Dendritic cell treated with granulocyte-macrophage colony-stimulating factor and Interleukin-4, amounts not matched to agents 40 ng/mL and 50 ng/mL, for 4 days (primary cell): ENCODE measurements at regions not wholly inside any gene's neighbourhood (a gene's known extent, or its start where the extent isn't known, plus 50 kb on each side); places are given as distances from the start of the nearest gene placed in this dataset.
"Not testable (repeated sequence)": the region's sequence is repeated elsewhere in the genome, so short reads cannot be mapped to it uniquely, and the experiment has no call there.

Source experiments
- H3K27ac Mint-ChIP-seq: one replicate; pipeline ENCODE4 v1.8.0; 2022; ENCODE audit warnings: mild to moderate bottlenecking, mixed read lengths
- H3K27me3 Mint-ChIP-seq: one replicate; pipeline ENCODE4 v1.8.0; 2022; ENCODE audit warnings: mild to moderate bottlenecking, mixed read lengths
- H3K36me3 Mint-ChIP-seq: one replicate; pipeline ENCODE4 v1.8.0; 2022; ENCODE audit warnings: low read depth, mixed read lengths
- H3K4me1 Mint-ChIP-seq: one replicate; pipeline ENCODE4 v1.8.0; 2022; ENCODE audit warnings: low read depth, mixed read lengths
- H3K4me3 Mint-ChIP-seq: one replicate; pipeline ENCODE4 v1.8.0; 2022; ENCODE audit warnings: mild to moderate bottlenecking, moderate library complexity, mixed read lengths
- H3K9me3 Mint-ChIP-seq: one replicate; pipeline ENCODE4 v1.8.0; 2022; ENCODE audit warnings: mixed read lengths
- intact Hi-C: fragments of 100-400 bp; cut with micrococcal nuclease; formaldehyde crosslinking; loops from one replicate; pipeline ENCODE4 v1.15.0; 2022

DNA sequence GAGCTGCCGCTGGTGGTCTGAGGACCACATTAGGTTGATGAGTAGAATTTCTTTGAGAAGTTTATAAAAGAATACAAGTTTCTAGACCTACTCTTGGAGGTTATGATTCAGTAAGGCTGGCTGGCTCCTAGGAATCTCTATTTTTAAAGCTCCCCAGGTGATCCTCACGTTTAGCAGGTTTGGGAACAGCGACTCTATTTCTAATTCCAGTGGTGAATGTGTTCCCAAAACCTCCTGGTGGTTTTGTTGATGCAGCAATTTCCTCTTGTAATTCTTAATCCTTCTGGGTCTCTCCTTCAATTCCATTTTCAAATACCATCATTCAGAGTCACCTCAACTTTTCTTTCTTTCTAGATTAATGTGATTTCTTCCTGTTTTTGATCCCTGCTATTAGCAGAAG is 215.9 kb upstream of the RFX3 start:
- intact Hi-C loops: no loop called here
- no peaks in the 10 kb centered on the region for H3K36me3 Mint-ChIP-seq
- peaks cover 16% of the 10 kb centered on the region for H3K4me1 Mint-ChIP-seq
- H3K27me3 Mint-ChIP-seq: no peaks in the 10 kb centered on the region
- H3K27ac Mint-ChIP-seq: no peak overlapping the region
- no peaks in the 10 kb centered on the region for H3K9me3 Mint-ChIP-seq
- H3K4me3 Mint-ChIP-seq: no peak overlapping the region

DNA sequence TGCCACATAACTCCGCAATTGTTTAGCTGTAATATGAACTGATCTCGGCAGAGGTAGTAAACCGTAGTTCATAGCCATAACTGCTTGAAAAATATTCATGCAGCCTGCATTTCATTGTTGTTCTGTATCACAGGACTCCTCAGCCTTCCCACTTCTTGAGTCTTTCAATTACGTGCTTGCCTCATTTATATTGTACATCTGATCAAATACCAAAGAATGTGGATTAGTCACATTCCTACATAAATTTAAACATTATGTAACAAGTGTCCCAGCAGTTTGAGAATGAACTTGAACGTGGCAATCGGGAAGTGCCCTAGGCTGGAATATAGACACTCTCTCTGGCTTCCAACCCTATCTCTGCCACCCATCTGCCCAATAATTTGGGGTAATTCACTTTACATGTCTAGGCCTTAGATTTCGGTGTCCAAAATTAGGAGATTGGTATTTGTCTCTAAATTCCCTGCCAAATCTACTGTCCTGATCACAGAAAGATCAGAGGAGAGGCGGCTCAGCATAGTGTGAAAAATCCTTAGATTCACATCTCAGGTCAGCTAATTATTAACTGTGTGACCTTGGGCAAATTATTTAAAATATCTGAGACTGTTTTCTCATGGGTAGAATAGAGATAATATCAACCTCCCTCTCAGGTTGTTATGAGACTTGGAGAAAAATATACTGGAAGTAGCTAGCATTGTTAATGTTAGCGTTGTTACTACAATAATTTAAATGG is 215.1 kb upstream of the RFX3 start:
- intact Hi-C loops: no loop called here
- Mint-ChIP-seq H3K27me3 (no peaks in the 10 kb centered on the region), H3K9me3 (no peaks in the 10 kb centered on the region), H3K4me1 (peaks cover 15% of the 10 kb centered on the region), H3K27ac (no peak overlapping the region), H3K36me3 (no peaks in the 10 kb centered on the region), H3K4me3 (no peak overlapping the region)

DNA sequence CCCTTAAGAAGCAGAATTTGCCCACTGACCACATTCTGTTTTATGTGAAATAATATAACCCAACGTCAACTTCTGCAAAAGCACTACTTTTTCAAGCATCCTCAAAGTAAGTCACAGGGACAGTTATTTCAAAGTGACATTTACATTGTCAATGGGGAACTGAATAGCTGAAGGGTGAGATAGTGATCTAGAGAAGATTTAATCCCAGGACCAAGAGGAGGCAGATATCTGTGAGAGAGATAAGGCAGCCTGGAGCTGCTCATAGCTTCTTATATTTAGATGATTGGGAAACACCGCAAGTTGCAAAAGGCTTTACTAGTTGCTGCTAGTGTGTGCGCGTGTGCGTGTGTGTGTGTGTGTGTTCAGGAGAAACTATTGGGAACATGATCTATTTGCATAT is 210.4 kb upstream of the RFX3 start:
- intact Hi-C loops: no loop called here

DNA sequence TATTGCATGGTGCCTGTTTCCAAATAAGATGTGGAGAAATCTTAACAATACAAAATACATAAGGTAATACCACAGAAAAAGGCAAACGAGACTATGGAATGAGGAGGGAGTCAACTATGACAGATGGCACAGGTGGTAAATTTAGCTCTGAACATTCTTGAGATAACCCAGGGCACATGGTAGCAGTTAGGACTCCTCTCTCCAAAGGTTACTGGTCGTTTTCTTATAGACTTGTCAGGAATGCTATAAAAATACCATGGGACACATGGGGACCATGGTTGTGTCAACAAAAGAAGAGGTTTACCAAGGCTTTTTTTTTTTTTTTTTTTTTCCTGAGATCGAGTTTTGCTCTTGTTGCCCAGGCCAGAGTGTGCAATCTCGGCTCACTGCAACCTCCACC is 209.4 kb upstream of the RFX3 start:
- no peaks in the 10 kb centered on the region for H3K27me3 Mint-ChIP-seq
- H3K9me3 Mint-ChIP-seq: no peaks in the 10 kb centered on the region
- intact Hi-C loops: no loop called here
- H3K4me1 Mint-ChIP-seq: peaks cover 14% of the 10 kb centered on the region
- H3K36me3 Mint-ChIP-seq: no peaks in the 10 kb centered on the region
- H3K4me3 Mint-ChIP-seq: no peak overlapping the region
- no peak overlapping the region for H3K27ac Mint-ChIP-seq

More for the DNA sequence above, 210.4 kb upstream of the RFX3 start:
- Mint-ChIP-seq H3K4me3 (no peak overlapping the region), H3K4me1 (peaks cover 14% of the 10 kb centered on the region), H3K36me3 (no peaks in the 10 kb centered on the region), H3K9me3 (no peaks in the 10 kb centered on the region), H3K27me3 (no peaks in the 10 kb centered on the region), H3K27ac (no peak overlapping the region)

DNA sequence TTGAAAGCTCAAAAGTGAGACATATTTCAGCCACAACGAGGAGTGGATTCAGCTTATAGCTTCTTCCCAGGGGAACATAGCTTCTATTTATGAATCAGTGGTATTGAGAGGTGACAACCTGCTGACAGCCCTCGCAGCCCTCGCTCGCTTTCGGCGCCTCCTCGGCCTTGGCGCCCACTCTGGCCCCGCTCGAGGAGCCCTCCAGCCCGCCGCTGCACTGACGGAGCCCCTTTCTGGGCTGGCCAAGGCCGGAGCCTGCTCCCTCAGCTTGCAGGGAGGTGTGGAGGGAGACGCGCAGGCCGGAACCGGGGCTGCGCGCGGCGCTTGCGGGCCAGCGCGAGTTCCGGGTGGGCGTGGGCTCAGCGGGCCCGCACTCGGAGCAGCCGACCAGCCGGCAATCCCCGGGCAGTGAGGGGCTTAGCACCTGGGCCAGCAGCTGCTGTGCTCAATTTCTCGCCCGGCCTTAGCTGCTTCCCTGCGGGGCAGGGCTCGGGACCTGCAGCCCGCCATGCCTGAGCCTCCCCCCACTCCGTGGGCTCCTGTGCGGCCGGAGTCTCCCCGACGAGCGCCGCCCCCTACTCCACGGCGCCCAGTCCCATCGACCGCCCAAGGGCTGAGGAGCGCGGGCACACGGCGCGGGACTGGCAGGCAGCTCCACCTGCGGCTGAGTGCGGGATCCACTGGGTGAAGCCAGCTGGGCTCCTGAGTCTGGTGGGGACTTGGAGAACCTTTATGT is 207.9 kb upstream of the RFX3 start:
- peaks cover 14% of the 10 kb centered on the region for H3K4me1 Mint-ChIP-seq
- not testable (repeated sequence) for H3K27ac Mint-ChIP-seq, H3K27me3 Mint-ChIP-seq, H3K9me3 Mint-ChIP-seq, H3K36me3 Mint-ChIP-seq, H3K4me3 Mint-ChIP-seq
- intact Hi-C loops: loop anchor here (2.0 to 5.0 kb wide), 2 partner anchors 494 to 633 kb away; no protein-coding TSS in a partner anchor

DNA sequence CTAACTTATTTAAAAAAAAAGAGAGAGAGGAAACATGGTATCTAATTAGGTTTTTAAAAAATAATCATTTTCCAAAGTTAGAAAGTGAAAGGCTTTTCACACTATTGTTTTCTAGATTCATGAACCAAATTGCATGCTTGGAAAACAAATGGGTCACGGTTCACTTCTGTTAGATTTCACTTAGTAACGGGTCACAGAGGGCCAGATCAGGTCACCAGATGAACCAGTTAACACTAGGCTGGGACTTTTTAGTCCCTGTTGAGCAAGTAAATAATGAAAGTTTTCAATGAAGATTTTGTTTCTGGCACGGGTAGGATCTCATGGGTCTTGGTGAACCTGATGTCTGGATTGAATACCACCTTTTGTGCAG is 207.2 kb upstream of the RFX3 start:
- intact Hi-C loops: loop anchor here (2.0 to 5.0 kb wide), 2 partner anchors 494 to 634 kb away; no protein-coding TSS in a partner anchor
- H3K4me1 Mint-ChIP-seq: peaks cover 14% of the 10 kb centered on the region
- no peaks in the 10 kb centered on the region for H3K27me3 Mint-ChIP-seq
- H3K9me3 Mint-ChIP-seq: no peaks in the 10 kb centered on the region
- no peaks in the 10 kb centered on the region for H3K36me3 Mint-ChIP-seq
- H3K4me3 Mint-ChIP-seq: no peak overlapping the region
- H3K27ac Mint-ChIP-seq: no peak overlapping the region

DNA sequence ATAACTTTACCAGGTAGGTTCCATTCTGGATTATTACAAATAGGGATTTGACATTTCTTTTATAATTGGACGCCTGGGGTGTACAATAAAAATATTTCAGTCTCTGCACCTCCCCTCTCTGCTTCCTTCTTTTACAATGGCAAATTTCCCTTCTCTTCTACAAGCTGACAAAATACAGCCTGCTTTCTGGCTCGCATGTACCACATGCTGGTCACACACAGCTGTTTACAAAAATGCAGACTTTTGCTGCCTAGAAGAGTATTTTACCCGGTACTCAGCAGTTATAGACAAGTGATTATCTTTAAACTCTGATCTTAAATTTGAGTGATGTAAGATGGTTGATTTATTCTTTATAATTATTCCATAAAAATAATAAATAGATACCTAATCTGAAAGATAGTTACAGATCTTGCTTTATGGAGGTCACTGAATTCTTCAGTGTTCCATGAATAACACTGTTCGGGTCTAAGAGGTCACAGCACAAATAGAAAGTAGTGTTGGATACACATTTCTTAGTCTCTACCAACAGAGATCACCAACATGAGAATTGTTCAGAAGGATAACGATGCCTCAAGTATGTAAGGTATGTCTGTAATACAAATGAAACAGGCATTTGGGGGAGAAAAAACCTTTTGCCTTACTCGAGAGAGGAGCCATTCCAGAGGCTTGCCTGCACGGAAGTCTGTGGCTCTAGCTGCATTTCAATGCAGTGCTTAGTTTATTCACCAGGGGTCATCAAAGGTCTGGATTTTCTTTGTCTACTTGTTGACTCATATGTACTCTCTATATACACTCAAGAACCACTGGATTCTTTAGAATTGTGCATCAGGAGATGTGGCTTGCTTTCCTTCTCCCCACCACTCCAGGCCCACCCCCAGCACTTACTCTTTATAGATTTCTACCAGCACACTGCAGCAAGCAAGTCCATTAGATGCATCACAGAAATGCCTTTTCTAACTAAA is 206.6 kb upstream of the RFX3 start:
- Mint-ChIP-seq H3K27ac (no peak overlapping the region), H3K4me1 (peaks cover 14% of the 10 kb centered on the region), H3K9me3 (no peaks in the 10 kb centered on the region), H3K36me3 (no peaks in the 10 kb centered on the region), H3K27me3 (no peaks in the 10 kb centered on the region), H3K4me3 (no peak overlapping the region)
- intact Hi-C loops: loop anchor here (1.0 to 5.0 kb wide), 4 partner anchors 385 to 634 kb away; no protein-coding TSS in a partner anchor

DNA sequence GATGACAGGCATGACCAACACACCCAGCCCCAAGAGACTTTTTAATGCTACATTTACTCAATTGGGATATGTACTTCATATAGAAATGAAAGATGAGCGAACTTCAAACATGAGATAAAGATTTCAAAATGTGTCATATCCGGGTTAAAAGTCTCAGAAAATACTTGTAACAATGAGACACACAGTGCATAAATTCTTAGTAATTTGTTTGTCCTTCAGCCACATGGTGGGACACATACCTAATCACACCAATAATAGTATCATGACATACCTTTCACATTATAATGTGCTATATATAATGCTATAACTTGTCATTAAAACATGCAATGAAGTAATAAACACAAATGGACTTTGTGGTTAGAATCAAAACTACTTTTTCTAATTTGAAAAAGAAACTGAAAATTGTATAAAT is 204.7 kb upstream of the RFX3 start:
- no peaks in the 10 kb centered on the region for H3K36me3 Mint-ChIP-seq
- intact Hi-C loops: loop anchor here (5.0 kb wide), 1 partner anchor 497 kb away; no protein-coding TSS in a partner anchor
- H3K4me1 Mint-ChIP-seq: no peaks in the 10 kb centered on the region
- no peaks in the 10 kb centered on the region for H3K9me3 Mint-ChIP-seq
- H3K27me3 Mint-ChIP-seq: no peaks in the 10 kb centered on the region
- no peak overlapping the region for H3K4me3 Mint-ChIP-seq
- no peak overlapping the region for H3K27ac Mint-ChIP-seq

DNA sequence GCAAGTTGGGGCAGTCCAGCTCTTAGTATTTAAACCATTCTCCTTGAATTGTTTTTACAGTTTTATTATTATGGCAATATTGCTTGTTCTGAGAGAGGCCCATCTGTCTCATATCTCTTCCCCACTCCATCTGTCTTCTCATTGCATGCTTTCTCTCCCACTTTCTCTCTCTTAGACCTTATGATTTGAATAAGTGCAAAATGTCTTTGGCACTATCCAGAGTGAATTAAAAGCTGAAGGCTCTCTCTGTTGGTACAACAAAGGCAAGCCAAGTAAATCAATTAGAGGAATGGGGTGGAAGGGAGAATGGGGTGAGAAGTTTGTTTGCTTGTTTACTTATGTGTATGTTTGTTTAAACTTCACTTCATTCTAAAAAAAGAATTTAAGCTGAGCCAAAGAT is 195.3 kb upstream of the RFX3 start:
- no peaks in the 10 kb centered on the region for H3K36me3 Mint-ChIP-seq

DNA sequence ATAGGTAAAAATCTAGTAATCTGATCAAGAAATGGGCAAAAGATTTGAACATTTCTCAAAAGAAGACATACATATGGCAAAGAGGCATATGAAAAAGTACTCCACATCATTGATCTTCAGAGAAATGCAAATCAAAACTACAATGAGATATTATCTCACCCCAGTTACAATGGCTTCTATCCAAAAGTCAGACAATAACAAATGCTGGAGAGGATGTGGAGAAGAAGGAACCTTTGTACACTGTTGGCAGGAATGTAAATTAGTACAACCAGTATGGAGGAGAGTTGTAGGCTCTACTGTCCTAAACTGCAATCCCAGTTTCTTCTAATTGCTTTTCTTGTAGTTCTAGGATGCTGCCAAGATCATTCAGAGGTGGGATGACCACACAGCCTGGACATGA is 193.5 kb upstream of the RFX3 start:
- Mint-ChIP-seq H3K4me1 (no peaks in the 10 kb centered on the region), H3K27me3 (no peaks in the 10 kb centered on the region), H3K4me3 (no peak overlapping the region), H3K36me3 (no peaks in the 10 kb centered on the region), H3K9me3 (no peaks in the 10 kb centered on the region), H3K27ac (no peak overlapping the region)
- intact Hi-C loops: no loop called here

More for the DNA sequence above, 195.3 kb upstream of the RFX3 start:
- Mint-ChIP-seq H3K9me3 (no peaks in the 10 kb centered on the region), H3K4me1 (no peaks in the 10 kb centered on the region), H3K4me3 (no peak overlapping the region), H3K27me3 (no peaks in the 10 kb centered on the region), H3K27ac (no peak overlapping the region)
- intact Hi-C loops: loop anchor here (10.0 kb wide), 1 partner anchor 256 kb away; no protein-coding TSS in a partner anchor

DNA sequence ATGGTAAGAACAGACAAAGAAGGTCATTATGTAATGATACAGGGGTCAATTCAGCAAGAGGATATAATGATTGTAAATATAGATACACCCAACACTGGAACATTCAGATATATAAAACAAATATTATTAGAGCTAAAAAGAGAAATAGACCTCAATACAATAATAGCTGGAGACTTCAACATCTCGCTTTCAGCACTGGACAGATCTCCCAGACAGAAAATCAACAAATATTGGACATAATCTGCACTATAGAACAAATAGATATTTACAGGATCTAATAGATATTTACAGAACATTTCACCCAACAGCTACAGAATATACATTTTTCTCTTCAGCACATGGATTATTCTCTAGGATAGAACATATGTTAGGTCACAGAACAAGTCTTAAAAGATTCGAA is 190.6 kb upstream of the RFX3 start:
- no peak overlapping the region for H3K27ac Mint-ChIP-seq
- intact Hi-C loops: no loop called here
- H3K36me3 Mint-ChIP-seq: no peaks in the 10 kb centered on the region
- H3K9me3 Mint-ChIP-seq: no peaks in the 10 kb centered on the region
- H3K27me3 Mint-ChIP-seq: no peaks in the 10 kb centered on the region
- H3K4me1 Mint-ChIP-seq: no peaks in the 10 kb centered on the region
- no peak overlapping the region for H3K4me3 Mint-ChIP-seq

DNA sequence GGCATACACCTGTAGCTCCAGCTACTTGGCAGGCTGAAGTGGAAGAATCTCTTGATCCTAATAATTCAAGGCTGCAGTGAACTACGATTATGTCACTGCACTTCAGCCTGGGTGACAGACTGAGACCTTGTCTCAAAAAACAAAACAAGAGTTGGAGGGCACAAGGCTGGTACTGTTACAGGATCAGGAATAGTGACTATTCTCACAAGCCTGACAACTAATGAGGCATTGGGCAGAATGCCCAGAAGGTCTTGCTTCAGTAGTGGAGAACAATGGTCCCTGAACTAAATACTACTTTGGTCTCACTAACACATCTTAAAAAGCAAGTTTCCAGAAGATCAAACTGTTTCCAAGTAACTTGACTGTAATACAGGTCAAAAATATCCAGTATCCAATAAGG is 182.9 kb upstream of the RFX3 start:
- Mint-ChIP-seq H3K27me3 (no peaks in the 10 kb centered on the region), H3K4me3 (no peak overlapping the region), H3K36me3 (no peaks in the 10 kb centered on the region), H3K4me1 (no peaks in the 10 kb centered on the region), H3K27ac (no peak overlapping the region), H3K9me3 (no peaks in the 10 kb centered on the region)
- intact Hi-C loops: no loop called here

DNA sequence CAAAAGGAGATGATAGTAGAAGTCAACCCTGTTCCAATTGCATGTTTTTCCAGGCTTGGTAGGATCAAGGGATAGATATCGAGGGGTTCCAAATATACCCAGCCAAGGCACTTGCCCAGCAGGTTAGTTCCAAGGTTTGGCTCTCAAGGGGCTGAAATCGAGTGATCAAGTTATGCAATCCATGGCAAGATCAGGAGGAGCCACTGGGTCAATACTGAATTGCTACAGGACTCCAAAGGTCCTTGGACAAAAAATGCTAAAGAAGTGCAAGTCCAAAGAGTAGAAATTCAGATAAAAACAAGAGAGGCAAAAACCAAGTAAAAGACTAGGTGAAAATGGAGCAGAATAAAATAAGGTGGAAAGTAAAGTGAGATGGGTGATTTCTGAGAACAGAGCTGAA is 179.1 kb upstream of the RFX3 start:
- H3K4me3 Mint-ChIP-seq: no peak overlapping the region

DNA sequence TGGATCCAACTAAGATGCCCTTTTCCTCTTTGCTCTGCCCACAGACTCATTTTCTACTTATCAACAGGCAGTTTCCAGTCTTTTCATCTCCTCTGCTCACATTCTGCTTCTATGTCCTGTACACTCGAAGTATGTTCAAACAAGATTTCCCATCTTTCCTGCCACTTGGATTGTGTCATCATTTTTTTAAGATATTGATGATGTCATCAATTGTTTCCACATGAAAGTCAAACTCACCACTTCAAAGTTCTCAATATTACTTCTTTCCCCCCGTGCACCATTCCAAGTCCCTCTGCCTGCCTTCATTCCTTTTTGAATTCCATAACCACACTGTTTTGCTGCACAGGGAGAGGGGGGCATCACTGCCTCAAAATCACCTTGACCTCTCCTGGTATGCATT is 175.0 kb upstream of the RFX3 start:
- Mint-ChIP-seq H3K4me1 (no peaks in the 10 kb centered on the region), H3K27ac (no peak overlapping the region), H3K36me3 (no peaks in the 10 kb centered on the region), H3K27me3 (no peaks in the 10 kb centered on the region), H3K9me3 (no peaks in the 10 kb centered on the region), H3K4me3 (no peak overlapping the region)
- intact Hi-C loops: no loop called here

More for the DNA sequence above, 179.1 kb upstream of the RFX3 start:
- H3K27me3 Mint-ChIP-seq: no peaks in the 10 kb centered on the region
- H3K27ac Mint-ChIP-seq: no peak overlapping the region
- H3K36me3 Mint-ChIP-seq: no peaks in the 10 kb centered on the region
- H3K4me1 Mint-ChIP-seq: no peaks in the 10 kb centered on the region
- H3K9me3 Mint-ChIP-seq: no peaks in the 10 kb centered on the region
- intact Hi-C loops: no loop called here
